Embryonic facial prominence (tissue), 1 donor: ENCODE measurements at regions not wholly inside any gene's neighbourhood (a gene's known extent, or its start where the extent isn't known, plus 50 kb on each side); places are given as distances from the start of the nearest gene placed in this dataset.
"Not testable (repeated sequence)": the region's sequence is repeated elsewhere in the genome, so short reads cannot be mapped to it uniquely, and the experiment has no call there.

Source experiments
- DNase-seq: peaks from one replicate; pipeline ENCODE4 v3.0.0-alpha.2; 2016; ENCODE audit errors: extremely low spot score

- DNase-seq = no peak
Measured at GRCh38 chr20:48530957-48531356, 296.8 kb downstream of the PREX1 start.

GRCh38 chr20:48528346-48528745 lies 299.5 kb downstream of the PREX1 start:
- no peak for DNase-seq

GRCh38 chr20:48527771-48528170 lies 300.0 kb downstream of the PREX1 start:
- DNase-seq = no peak

- DNase-seq = no peak
Measured at GRCh38 chr20:48526936-48527335, 300.9 kb downstream of the PREX1 start.

- no peak for DNase-seq
Measured at GRCh38 chr20:48525400-48525799, 302.4 kb downstream of the PREX1 start.

GRCh38 chr20:48524582-48524981 lies 303.2 kb downstream of the PREX1 start:
- DNase-seq = no peak

- peak; percentile 65 for DNase-seq
Measured at GRCh38 chr20:48523191-48523995, 304.4 kb downstream of the PREX1 start.

- no peak for DNase-seq
Measured at GRCh38 chr20:48521121-48521520, 306.7 kb downstream of the PREX1 start.

- DNase-seq = not testable (repeated sequence)
Measured at GRCh38 chr20:48516196-48516595, 311.6 kb downstream of the PREX1 start.

GRCh38 chr20:48514577-48514976 lies 313.2 kb downstream of the PREX1 start:
- not testable (repeated sequence) for DNase-seq

- DNase-seq = not testable (repeated sequence)
Measured at GRCh38 chr20:48512539-48512938, 315.3 kb downstream of the PREX1 start.

GRCh38 chr20:48505066-48505465 lies 322.7 kb downstream of the PREX1 start:
- DNase-seq = not testable (repeated sequence)

GRCh38 chr20:48503166-48503815 lies 324.5 kb downstream of the PREX1 start:
- no peak for DNase-seq

- no peak for DNase-seq
Measured at GRCh38 chr20:48502758-48503157, 325.0 kb downstream of the PREX1 start.

GRCh38 chr20:48502016-48502415 lies 325.8 kb downstream of the PREX1 start:
- no peak for DNase-seq

GRCh38 chr20:48500900-48501299 lies 326.9 kb downstream of the PREX1 start:
- DNase-seq = not testable (repeated sequence)

GRCh38 chr20:48498939-48499338 lies 328.9 kb downstream of the PREX1 start:
- DNase-seq = not testable (repeated sequence)

- DNase-seq = not testable (repeated sequence)
Measured at GRCh38 chr20:48498125-48498524, 329.7 kb downstream of the PREX1 start.

GRCh38 chr20:48493966-48494365 lies 333.8 kb downstream of the PREX1 start:
- DNase-seq = no peak

GRCh38 chr20:48493331-48493730 lies 334.5 kb downstream of the PREX1 start:
- DNase-seq = not testable (repeated sequence)

GRCh38 chr20:48492715-48493070 lies 335.1 kb downstream of the PREX1 start:
- DNase-seq = no peak

- no peak for DNase-seq
Measured at GRCh38 chr20:48492015-48492714, 335.6 kb downstream of the PREX1 start.
